ENCODE measurements at regions not wholly inside any gene's neighbourhood (a gene's known extent, or its start where the extent isn't known, plus 50 kb on each side); places are given as distances from the start of the nearest gene placed in this dataset.

- no peak for TF ChIP-seq POLR2A (IDR thresholded peaks at IDR 0.05)
- TF ChIP-seq CTCF (IDR thresholded peaks at IDR 0.05): no peak
Measured at GRCh38 chr10:2547606-2548005, 519.7 kb upstream of the PFKP start.
